PC-3 (cell line): ENCODE measurements at regions not wholly inside any gene's neighbourhood (a gene's known extent, or its start where the extent isn't known, plus 50 kb on each side); places are given as distances from the start of the nearest gene placed in this dataset.

Experiments used
- CTCF ChIP-seq: fragments of 300-600 bp; sonication (generic); conservative IDR thresholded peaks from 2 replicates; pipeline ENCODE4 v1.5.1; 2017; ENCODE audit warnings: antibody characterized with exemption, low read depth, mild to moderate bottlenecking, low read length
- EZH2 ChIP-seq: fragments of 300-600 bp; sonication (generic); IDR thresholded peaks from one replicate; pipeline ENCODE4 v1.6.1; 2017; ENCODE audit warnings: antibody characterized with exemption, mild to moderate bottlenecking, low read length; ENCODE audit not compliant: unreplicated experiment

GRCh38 chr2:172348555-172349288 lies 78.7 kb upstream of the ITGA6 start:
- no peak for TF ChIP-seq CTCF
- no peak for TF ChIP-seq EZH2
